ENCODE measurements at regions not wholly inside any gene's neighbourhood (a gene's known extent, or its start where the extent isn't known, plus 50 kb on each side); places are given as distances from the start of the nearest gene placed in this dataset.
"Not testable (repeated sequence)": the region's sequence is repeated elsewhere in the genome, so short reads cannot be mapped to it uniquely, and the experiment has no call there.

- DNase-seq (ENCODE audit: low read depth in 2 of 3, low spot score in 2 of 3), result peak in 1 of 3 donors; percentile 22
These were observed 63.1 kb downstream of the TSN start for GRCh38 chr2:121818546-121818945.

- DNase-seq (ENCODE audit: low read depth in 2 of 3, low spot score in 2 of 3), result no peak
These were observed 64.4 kb downstream of the TSN start for GRCh38 chr2:121819846-121820245.

- DNase-seq (ENCODE audit: low read depth in 2 of 3, low spot score in 2 of 3), result no peak
These were observed 66.2 kb downstream of the TSN start for GRCh38 chr2:121821476-121822158.

- no peak for DNase-seq (ENCODE audit: low read depth in 2 of 3, low spot score in 2 of 3)
These were observed 68.8 kb downstream of the TSN start for GRCh38 chr2:121824264-121824663.

- no peak for DNase-seq (ENCODE audit: low read depth in 2 of 3, low spot score in 2 of 3)
These were observed 69.8 kb downstream of the TSN start for GRCh38 chr2:121825003-121825950.

- DNase-seq (ENCODE audit: low read depth in 2 of 3, low spot score in 2 of 3), result no peak
These were observed 70.6 kb downstream of the TSN start for GRCh38 chr2:121826036-121826435.

- peak in 1 of 3 donors; percentile 20 for DNase-seq (ENCODE audit: low read depth in 2 of 3, low spot score in 2 of 3)
These were observed 72.9 kb downstream of the TSN start for GRCh38 chr2:121828281-121828731.

- DNase-seq (ENCODE audit: low read depth in 2 of 3, low spot score in 2 of 3), result no peak
These were observed 75.4 kb downstream of the TSN start for GRCh38 chr2:121830809-121831208.

GRCh38 chr2:121831841-121832240, 76.4 kb downstream of the TSN start:
- no peak for DNase-seq (ENCODE audit: low read depth in 2 of 3, low spot score in 2 of 3)

- no peak for DNase-seq (ENCODE audit: low read depth in 2 of 3, low spot score in 2 of 3)
These were observed 77.2 kb downstream of the TSN start for GRCh38 chr2:121832412-121833357.

GRCh38 chr2:121833358-121833723, 77.9 kb downstream of the TSN start:
- no peak for DNase-seq (ENCODE audit: low read depth in 2 of 3, low spot score in 2 of 3)

- no peak for DNase-seq (ENCODE audit: low read depth in 2 of 3, low spot score in 2 of 3)
These were observed 81.2 kb downstream of the TSN start for GRCh38 chr2:121836611-121837010.

- DNase-seq (ENCODE audit: low read depth in 2 of 3, low spot score in 2 of 3), result no peak
These were observed 82.1 kb downstream of the TSN start for GRCh38 chr2:121837591-121837990.

GRCh38 chr2:121838551-121838950, 83.1 kb downstream of the TSN start:
- DNase-seq (ENCODE audit: low read depth in 2 of 3, low spot score in 2 of 3), result no peak

GRCh38 chr2:121839584-121839983, 84.1 kb downstream of the TSN start:
- DNase-seq (ENCODE audit: low read depth in 2 of 3, low spot score in 2 of 3), result no peak

- DNase-seq (ENCODE audit: low read depth in 2 of 3, low spot score in 2 of 3), result no peak
These were observed 93.8 kb downstream of the TSN start for GRCh38 chr2:121849236-121849635.

GRCh38 chr2:121853149-121853548, 97.7 kb downstream of the TSN start:
- not testable (repeated sequence) for DNase-seq (ENCODE audit: low read depth in 2 of 3, low spot score in 2 of 3)

- DNase-seq (ENCODE audit: low read depth in 2 of 3, low spot score in 2 of 3), result no peak
These were observed 100.1 kb downstream of the TSN start for GRCh38 chr2:121855510-121855909.

- no peak for DNase-seq (ENCODE audit: low read depth in 2 of 3, low spot score in 2 of 3)
These were observed 100.9 kb downstream of the TSN start for GRCh38 chr2:121856360-121856759.

GRCh38 chr2:121858369-121858768, 102.9 kb downstream of the TSN start:
- no peak for DNase-seq (ENCODE audit: low read depth in 2 of 3, low spot score in 2 of 3)

- no peak for DNase-seq (ENCODE audit: low read depth in 2 of 3, low spot score in 2 of 3)
These were observed 103.4 kb downstream of the TSN start for GRCh38 chr2:121858847-121859246.

All from hematopoietic multipotent progenitor cell (in vitro differentiated cells).